ENCODE measurements at regions not wholly inside any gene's neighbourhood (a gene's known extent, or its start where the extent isn't known, plus 50 kb on each side); places are given as distances from the start of the nearest gene placed in this dataset.

DNA sequence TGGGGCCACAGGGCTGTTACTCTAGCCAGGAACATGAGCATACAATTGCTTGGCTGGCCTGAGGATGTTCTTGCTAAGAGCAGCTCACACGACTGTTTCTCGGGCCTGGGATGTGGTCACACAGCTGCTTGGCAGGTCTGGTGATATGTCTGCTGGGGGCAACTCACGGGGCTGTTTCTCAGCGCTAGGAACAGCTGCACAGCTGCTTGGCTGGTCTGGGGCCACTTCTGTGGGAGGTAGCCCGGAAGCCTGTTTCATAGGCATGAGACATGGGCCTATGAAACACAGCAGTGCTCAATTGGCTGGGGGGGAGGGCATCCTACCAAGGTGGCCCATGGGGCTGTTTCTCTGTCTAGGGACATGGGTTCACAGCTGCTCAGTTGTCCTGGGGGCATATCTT, 73.4 kb upstream of the DDHD1 start:
- TF ChIP-seq, protein P1, sequence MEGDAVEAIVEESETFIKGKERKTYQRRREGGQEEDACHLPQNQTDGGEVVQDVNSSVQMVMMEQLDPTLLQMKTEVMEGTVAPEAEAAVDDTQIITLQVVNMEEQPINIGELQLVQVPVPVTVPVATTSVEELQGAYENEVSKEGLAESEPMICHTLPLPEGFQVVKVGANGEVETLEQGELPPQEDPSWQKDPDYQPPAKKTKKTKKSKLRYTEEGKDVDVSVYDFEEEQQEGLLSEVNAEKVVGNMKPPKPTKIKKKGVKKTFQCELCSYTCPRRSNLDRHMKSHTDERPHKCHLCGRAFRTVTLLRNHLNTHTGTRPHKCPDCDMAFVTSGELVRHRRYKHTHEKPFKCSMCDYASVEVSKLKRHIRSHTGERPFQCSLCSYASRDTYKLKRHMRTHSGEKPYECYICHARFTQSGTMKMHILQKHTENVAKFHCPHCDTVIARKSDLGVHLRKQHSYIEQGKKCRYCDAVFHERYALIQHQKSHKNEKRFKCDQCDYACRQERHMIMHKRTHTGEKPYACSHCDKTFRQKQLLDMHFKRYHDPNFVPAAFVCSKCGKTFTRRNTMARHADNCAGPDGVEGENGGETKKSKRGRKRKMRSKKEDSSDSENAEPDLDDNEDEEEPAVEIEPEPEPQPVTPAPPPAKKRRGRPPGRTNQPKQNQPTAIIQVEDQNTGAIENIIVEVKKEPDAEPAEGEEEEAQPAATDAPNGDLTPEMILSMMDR (IDR thresholded peaks at IDR 0.05) = no peak
- no peak for TF ChIP-seq POLR2A (IDR thresholded peaks at IDR 0.05)
